Calu3 (cell line): ENCODE measurements at regions not wholly inside any gene's neighbourhood (a gene's known extent, or its start where the extent isn't known, plus 50 kb on each side); places are given as distances from the start of the nearest gene placed in this dataset.

Experiments
- BruUV-seq: library from RNA; stranded (reverse); fragments of 400-500 nt; replicated peaks from 2 replicates; lab custom pipeline; 2021; lab: Mats Ljungman, UMichigan
- CTCF ChIA-PET: fragments of 300-600 bp; sonication (Branson Sonifier 250); formaldehyde crosslinking; loops from one replicate; lab custom pipeline; 2022; ENCODE audit warnings: antibody characterized with exemption; lab: Charles Lee
- DNase-seq: peaks from one replicate; pipeline ENCODE4 v3.0.0; 2022
- H3K27ac Mint-ChIP-seq: one replicate; pipeline ENCODE4 v1.8.0; 2022; ENCODE audit warnings: mixed read lengths; ENCODE audit not compliant: unreplicated experiment
- H3K27me3 Mint-ChIP-seq: one replicate; pipeline ENCODE4 v1.8.0; 2022; ENCODE audit warnings: mixed read lengths; ENCODE audit not compliant: unreplicated experiment
- H3K36me3 Mint-ChIP-seq: one replicate; pipeline ENCODE4 v1.8.0; 2022; ENCODE audit warnings: mild to moderate bottlenecking, moderate library complexity, mixed read lengths; ENCODE audit not compliant: insufficient read depth, unreplicated experiment
- H3K4me1 Mint-ChIP-seq: one replicate; pipeline ENCODE4 v1.8.0; 2022; ENCODE audit warnings: mild to moderate bottlenecking, low read depth, mixed read lengths; ENCODE audit not compliant: unreplicated experiment
- H3K4me3 Mint-ChIP-seq: one replicate; pipeline ENCODE4 v1.8.0; 2022; ENCODE audit warnings: mild to moderate bottlenecking, low read depth, moderate library complexity, mixed read lengths; ENCODE audit not compliant: unreplicated experiment
- H3K9me3 Mint-ChIP-seq: one replicate; pipeline ENCODE4 v1.8.0; 2022; ENCODE audit warnings: low read depth, mixed read lengths; ENCODE audit not compliant: unreplicated experiment
- intact Hi-C: fragments of 100-400 bp; cut with micrococcal nuclease; formaldehyde crosslinking; loops from one replicate; pipeline ENCODE4 v1.10.0; 2022; ENCODE audit not compliant: unreplicated experiment
- TF ChIP-seq, protein P1 (sequence below): fragments of 200-600 bp; IDR thresholded peaks from one replicate; pipeline ENCODE4 v1.8.0; 2022; ENCODE audit warnings: antibody characterized with exemption; ENCODE audit not compliant: unreplicated experiment

- TF ChIP-seq, protein P1, sequence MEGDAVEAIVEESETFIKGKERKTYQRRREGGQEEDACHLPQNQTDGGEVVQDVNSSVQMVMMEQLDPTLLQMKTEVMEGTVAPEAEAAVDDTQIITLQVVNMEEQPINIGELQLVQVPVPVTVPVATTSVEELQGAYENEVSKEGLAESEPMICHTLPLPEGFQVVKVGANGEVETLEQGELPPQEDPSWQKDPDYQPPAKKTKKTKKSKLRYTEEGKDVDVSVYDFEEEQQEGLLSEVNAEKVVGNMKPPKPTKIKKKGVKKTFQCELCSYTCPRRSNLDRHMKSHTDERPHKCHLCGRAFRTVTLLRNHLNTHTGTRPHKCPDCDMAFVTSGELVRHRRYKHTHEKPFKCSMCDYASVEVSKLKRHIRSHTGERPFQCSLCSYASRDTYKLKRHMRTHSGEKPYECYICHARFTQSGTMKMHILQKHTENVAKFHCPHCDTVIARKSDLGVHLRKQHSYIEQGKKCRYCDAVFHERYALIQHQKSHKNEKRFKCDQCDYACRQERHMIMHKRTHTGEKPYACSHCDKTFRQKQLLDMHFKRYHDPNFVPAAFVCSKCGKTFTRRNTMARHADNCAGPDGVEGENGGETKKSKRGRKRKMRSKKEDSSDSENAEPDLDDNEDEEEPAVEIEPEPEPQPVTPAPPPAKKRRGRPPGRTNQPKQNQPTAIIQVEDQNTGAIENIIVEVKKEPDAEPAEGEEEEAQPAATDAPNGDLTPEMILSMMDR, result no peak
- Mint-ChIP-seq H3K4me1 (no peaks in the 10 kb centered on the region), H3K27me3 (no peaks in the 10 kb centered on the region), H3K27ac (no peak overlapping the region), H3K36me3 (no peaks in the 10 kb centered on the region), H3K4me3 (no peak overlapping the region), H3K9me3 (peaks cover 12% of the 10 kb centered on the region)
- no TSS peak for BruUV-seq
- CTCF ChIA-PET, result no interaction called here
- intact Hi-C loops, result no loop called here
- no peak for DNase-seq
Observed at GRCh38 chr21:19937619-19938018, 1060.6 kb upstream of the NCAM2 start.

- TF ChIP-seq, protein P1, result no peak
- no peak overlapping the region for H3K4me3 Mint-ChIP-seq
- H3K27me3 Mint-ChIP-seq, result no peaks in the 10 kb centered on the region
- intact Hi-C loops, result no loop called here
- peaks cover 16% of the 10 kb centered on the region for H3K9me3 Mint-ChIP-seq
- no peaks in the 10 kb centered on the region for H3K4me1 Mint-ChIP-seq
- DNase-seq, result no peak
- no peak overlapping the region for H3K27ac Mint-ChIP-seq
- CTCF ChIA-PET, result no interaction called here
- no peaks in the 10 kb centered on the region for H3K36me3 Mint-ChIP-seq
- no TSS peak for BruUV-seq
Observed at GRCh38 chr21:19941626-19942025, 1056.6 kb upstream of the NCAM2 start.

- H3K4me3 Mint-ChIP-seq, result no peak overlapping the region
- H3K36me3 Mint-ChIP-seq, result no peaks in the 10 kb centered on the region
- BruUV-seq, result no TSS peak
- intact Hi-C loops, result no loop called here
- CTCF ChIA-PET, result no interaction called here
- no peak overlapping the region for H3K27ac Mint-ChIP-seq
- peaks cover 4% of the 10 kb centered on the region for H3K9me3 Mint-ChIP-seq
- no peak for DNase-seq
- H3K27me3 Mint-ChIP-seq, result no peaks in the 10 kb centered on the region
- no peaks in the 10 kb centered on the region for H3K4me1 Mint-ChIP-seq
- TF ChIP-seq, protein P1, result no peak
Observed at GRCh38 chr21:19950347-19950746, 1047.9 kb upstream of the NCAM2 start.

DNA sequence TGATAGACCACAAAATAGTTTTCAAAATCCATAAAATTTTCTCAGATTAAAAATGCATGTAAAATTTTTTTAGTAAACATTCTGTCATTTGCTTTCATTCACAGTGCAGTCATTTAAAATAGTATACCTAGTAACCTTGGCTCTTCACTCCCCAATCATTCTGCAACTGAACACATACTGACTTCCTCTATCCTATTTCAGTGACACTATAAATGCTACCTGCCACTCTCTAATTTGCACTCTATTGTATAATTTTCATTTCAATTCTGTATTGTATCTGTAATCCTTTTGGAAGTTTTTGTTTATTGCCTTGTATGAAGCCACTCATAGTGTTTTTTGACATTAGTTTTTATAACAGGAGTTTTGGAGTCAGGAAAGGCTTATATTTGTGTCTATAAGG is 1029.1 kb upstream of the NCAM2 start:
- DNase-seq, result no peak
- CTCF ChIA-PET, result no interaction called here
- H3K4me1 Mint-ChIP-seq, result no peaks in the 10 kb centered on the region
- H3K27me3 Mint-ChIP-seq, result no peaks in the 10 kb centered on the region
- peaks cover 10% of the 10 kb centered on the region for H3K9me3 Mint-ChIP-seq
- no peak overlapping the region for H3K4me3 Mint-ChIP-seq
- no peaks in the 10 kb centered on the region for H3K36me3 Mint-ChIP-seq
- no TSS peak for BruUV-seq
- TF ChIP-seq, protein P1, result no peak
- H3K27ac Mint-ChIP-seq, result no peak overlapping the region
- intact Hi-C loops, result no loop called here
